Midbrain (tissue), 1 donor: ENCODE measurements at regions not wholly inside any gene's neighbourhood (a gene's known extent, or its start where the extent isn't known, plus 50 kb on each side); places are given as distances from the start of the nearest gene placed in this dataset.

ENCODE experiments used
- DNase-seq: peaks from one replicate; lab custom pipeline; 2025; lab: John Stamatoyannopoulos, UW

DNA sequence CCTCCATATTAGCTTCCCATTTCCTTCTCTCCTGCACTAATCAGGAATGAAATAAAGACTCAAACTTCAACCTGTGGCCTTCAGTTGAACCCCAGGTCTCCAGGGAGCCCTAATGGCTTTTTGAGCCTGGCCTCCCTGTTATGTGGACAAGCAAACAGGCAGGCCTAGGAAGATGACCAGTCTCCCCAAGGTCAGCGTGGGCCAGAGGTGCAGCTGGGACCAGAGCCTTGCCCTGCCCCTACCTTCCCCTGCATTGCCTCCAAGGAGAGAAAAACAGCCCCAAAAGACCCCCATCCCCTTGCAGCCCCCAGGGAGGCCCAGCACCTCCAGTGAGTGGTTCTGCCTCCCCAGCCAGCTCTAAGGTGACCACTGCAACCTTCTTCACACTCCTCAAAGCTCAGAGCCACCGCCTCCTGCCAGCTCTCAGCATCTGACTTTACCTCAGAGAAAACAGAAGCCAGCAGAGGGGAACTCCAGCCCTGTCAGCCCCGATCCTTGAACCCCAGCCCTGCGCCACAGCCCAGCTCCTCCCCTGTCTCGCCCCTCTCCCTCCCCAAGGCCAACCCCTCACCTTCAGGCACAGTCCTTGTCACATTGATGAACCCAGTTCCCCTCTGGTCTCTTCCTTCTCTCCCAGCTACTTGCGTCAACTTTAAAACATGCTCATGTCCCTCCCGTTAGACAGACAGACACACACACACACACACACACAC is 59.5 kb upstream of the ID2 start:
- DNase-seq, result no peak

DNA sequence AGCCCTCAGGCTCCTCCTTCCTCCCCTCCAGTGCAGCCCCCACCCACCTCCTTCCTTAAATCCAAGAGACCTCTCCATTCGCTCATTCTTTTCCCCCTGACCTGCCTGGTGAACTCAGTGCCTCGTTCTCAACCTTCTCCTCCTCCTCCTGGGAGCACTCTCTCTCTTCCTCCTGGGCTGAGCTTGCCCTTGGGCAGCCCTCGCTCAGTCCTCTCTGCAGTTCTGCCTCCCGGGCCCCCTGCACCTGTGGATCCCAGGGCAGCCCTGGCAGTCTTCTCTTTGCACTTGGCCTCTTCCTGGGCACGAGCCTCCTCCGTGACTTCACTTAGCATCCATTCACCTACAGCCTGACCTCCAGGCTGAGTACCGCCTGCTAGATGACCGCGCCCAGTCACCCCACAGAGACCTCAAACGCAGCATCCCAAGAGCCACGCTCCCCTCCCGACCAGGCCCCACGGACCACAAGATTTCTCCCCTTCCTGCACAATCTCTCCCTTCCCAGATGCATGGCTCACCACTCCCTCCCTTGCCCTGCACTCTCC is 58.9 kb upstream of the ID2 start:
- no peak for DNase-seq

DNA sequence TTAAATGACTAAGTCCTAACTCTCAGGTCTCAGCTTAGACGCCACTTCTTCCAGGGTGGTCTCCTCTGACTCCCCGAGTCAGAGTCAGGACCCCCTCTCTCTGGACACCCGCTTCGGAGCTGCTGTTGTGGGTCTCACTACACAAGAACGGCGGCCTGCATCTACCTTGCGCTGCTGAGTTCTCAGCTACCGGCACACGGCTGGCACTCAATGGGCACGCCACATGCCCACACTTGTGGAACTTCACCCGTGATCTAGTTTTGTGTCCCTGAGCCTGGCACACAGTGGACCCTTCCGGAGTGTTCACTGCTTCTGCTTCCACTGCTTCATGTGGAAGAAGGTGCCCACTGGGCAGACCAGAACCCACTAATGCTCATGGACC is 58.3 kb upstream of the ID2 start:
- DNase-seq, result no peak

DNA sequence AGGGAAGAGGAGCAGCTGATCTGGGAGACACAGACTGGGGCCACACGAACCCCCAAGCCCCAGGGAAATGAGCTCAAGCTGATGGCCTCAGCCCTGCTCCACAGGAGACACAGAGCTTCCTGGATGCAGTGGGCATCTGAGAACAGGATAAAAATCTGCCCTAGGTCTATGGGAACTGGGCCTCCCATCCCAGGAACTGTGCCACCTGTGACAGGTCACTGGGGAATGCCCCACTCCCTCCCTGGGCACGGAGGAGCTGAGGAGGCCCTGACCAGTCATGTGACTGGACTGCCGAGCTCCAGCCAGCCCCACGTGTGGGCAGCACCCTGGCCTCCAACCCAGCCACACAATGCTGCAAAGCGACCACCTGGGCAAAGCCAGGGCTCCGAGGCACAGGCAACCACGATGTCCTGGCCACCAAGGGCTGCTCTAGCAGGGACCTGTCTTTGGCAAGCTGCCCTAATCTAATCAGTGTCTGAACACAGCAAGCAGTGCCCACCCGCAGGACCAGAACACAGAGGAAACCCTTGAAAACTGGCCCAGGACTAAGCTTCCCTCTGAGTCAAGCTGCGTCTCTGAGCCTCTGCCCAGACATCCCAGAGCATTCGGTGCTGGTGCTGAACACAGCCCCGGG is 57.8 kb upstream of the ID2 start:
- no peak for DNase-seq

DNA sequence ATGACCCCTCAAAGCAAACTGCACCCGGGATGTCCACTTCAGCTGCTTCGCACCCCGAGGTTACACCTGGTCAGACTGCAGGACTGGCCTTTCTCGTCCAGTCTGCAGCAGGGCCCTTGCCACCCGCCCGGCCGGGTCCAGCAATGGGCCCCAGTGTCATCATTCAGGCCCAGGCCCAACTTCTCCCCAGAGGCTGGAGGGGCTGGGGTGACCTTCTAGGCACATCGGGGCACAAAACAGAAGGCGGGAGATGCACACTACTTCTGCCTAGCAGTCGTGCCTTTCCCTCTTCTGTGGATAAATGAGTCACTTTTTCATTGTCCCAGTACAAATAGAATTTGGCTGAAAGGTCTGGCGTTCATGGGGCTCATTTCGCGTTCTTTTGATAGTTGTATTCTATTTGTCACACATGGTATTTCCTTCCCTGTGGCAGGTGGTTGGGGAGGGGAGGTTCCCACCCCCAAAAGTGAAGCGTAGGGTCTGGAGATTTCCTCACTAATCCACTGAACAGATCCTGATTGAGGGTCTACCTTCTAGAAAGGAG is 56.9 kb upstream of the ID2 start:
- no peak for DNase-seq

DNA sequence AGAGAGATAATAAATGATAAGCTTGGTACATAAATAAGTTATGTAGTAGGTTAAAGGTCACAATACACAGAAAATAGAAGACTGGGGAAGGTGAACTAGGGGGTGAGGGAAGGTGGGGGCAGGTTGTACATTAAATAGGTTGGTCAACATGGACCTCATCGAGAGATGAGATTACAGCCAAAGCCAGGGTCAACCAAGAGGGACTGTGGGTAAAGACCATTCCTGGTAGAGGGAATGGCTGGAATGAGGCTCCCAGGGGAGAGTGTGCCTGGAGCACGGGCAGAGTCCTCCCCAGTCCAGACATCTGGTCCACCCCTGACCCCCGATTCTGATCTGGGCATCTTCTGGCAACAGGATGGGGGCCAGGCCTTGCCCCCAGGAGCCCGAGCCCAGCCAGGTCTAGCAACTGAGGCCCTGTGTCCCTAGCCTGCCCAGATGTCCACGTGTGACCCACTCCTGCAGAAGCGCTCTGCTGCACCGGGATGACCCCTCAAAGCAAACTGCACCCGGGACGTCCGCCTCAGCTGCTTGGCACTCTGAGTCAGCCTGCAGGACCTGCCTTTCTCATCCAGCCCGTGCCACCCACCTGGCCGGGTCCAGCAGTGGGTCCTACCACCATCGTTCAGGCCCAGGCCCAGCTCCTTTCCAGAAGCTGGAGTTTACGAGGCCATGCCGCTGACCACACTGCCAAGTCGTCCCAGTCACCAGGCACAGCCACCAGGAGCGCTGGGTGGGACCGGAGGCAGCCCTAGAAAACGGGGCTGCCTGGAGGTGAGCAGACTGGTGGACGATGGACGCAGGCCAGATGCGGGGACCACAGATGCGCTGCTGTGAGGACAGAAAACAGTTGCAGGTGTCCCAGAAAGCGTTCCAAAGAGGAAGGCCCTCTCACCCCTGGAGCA is 56.2 kb upstream of the ID2 start:
- no peak for DNase-seq

DNA sequence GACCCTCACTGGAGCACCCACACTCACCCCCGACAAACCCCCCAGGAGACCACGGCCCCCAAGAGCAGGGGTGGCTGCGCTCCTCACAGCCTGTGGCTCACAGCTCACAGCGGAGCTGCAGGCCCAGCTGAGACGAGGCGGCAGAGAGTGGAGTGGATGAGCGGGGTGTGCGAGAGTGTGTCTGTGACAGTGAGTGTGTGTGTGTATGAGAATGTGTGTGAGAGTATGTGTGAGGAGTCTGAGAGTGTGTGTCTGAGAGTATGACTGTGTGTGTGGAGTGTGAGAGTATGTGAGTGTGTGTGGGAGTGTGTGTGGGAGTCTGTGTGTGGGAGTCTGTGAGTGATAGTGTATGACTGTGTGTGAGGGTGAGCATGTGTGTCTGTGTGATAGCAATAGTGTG is 55.3 kb upstream of the ID2 start:
- no peak for DNase-seq

DNA sequence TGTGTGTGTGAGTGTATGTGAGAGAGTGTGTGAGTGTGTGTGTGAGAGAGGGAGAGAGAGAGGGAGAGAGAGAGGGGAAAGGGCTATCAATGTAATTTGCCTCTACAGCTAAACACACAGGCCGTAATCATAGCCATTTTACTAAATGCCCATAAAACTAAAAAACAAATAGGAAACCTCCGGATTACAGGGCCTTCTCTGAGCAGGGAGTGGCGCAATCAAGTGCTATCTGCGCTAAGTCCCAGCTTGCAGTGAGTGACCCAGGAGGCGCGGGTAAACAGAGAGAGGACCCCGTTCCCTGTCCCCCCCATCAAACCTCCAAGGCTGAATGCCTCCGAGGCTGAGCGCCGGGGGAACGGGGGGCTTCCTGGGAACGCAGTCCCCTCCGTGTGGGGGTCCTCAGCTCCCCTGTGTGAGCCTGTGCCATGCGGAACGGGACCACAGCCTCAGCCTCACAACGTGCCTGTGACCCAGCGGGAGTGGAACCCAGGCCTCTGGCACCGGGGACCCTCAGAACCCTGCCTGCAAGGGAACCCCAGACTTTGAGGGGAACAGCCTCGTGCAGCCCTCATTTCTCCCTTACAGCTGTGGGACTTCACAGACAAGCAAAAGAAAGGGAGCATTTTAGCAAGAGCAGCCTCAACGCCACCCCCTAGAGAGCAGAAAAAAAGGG is 54.7 kb upstream of the ID2 start:
- DNase-seq, result no peak

DNA sequence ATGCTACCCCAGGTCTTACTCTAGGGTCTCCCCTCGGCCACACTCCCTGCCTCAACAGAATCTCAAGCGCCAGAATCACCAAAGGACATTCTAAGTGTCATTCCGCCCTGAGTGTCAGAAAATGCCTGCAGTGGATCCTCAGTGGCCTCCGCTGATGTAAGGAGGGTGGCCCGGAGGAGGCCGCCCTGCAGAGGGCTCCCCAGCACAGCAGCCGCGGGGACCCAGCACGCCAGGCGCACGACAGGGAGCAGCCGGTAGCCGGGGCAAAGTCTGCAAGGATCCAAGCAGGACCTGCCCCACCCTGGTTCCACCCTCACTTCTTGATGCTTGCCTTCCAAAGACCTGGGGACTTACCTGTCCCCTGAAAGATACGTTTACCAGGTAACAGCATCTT is 54.2 kb upstream of the ID2 start:
- no peak for DNase-seq

DNA sequence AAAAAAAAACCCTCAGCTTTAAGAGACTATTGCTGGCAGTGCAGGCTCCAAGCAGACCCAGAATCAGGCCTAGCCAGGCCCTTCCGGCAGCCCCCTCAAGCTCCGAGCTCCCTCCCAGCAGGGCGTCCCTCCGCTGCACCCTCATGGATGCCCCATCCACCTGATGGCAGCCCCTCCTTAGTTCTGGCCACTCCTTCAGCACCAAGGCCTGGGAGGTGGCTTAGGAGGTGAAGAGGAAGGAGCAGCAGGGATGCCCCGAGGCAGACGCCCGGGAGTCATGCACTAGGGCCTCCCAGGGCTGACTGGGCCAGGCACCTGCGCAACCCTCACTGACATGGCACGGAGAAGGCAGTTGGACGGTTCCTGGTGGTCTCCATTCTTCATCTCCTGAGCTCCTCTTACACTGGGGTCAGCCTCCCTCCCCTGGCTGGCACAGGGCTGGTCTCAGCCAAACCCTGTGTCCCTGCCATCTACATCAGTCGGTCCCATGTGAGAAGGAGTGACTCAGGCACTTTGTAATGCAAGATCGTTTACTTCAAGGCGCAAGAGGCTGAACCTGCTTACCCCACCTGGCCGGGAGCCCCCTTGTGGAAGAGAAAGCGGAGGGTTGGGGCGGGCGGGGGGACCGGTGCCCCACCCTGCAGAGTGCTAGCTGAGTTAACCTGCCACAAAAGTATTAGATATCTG is 53.5 kb upstream of the ID2 start:
- DNase-seq, result no peak

DNA sequence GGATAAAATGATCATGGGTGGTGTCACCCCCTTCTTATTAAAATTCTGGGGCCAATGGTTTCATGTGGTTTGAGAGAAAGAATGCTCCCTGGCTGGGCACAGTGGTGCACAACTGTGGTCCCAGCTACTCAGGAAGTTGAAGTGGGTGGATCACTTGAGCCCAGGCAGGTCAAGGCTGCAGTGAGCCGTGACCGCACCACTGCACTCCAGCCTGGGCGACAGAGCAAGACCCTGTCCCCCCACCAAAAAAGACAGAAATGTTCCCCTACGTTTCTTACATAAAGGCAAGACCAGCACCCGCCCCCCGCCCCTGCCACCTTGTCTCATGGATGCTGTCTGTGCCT is 53.0 kb upstream of the ID2 start:
- DNase-seq, result no peak

DNA sequence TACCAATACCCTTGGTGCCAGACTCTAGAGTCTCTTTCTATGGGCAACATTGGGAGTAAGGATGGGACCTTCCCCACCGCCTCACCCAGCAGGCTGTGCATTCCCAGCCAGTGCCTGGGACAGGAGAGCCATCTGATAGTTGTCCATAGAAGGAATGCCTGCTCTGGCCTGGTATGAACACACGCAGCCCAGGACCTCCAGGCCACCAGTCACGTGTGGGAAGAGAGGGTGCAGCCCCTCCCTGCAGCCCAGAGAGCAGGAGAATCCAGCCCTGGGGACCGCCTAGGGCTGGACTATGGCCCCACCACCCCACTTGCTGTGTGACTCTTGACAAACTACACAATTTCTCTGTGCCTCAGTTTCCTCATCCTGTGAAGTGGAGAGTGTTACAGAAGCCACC is 52.5 kb upstream of the ID2 start:
- no peak for DNase-seq

DNA sequence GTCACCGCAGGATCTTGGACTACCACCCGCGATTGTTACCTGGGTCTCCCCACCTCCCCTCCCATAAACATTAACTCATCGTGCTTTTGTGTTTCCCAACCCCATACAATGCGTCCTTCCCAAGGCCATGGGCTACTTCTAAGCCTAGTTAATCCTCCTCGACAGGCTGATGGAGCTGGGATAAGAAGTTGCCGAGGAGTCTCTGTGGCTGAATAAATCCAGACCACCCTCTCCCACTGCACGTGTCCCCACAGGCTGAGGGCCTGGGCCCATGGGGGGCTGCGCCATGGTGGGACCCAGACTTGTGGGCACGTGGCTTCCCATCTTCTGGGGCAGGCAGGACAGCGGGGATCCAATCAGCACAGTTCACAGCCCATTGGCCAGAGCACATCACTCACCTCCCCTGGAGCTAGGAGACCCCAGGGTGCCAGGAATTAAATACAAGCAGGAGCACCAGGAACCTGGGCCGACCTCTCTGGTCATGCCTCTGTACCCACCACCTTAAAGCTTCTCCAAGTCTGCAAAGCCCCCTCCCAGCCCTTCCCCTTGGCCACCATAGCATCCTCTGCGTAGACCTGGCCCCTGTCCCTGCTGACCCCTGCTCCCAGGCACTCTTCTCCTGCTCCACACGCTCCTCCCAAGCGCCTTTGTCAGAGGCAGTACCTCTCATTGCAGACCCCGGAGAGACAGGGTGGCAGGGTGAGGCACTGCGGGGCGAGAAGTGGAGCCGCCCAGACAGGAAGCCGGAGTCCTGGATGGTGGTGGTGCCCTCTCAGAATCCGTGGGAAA is 51.0 kb upstream of the ID2 start:
- DNase-seq, result no peak

DNA sequence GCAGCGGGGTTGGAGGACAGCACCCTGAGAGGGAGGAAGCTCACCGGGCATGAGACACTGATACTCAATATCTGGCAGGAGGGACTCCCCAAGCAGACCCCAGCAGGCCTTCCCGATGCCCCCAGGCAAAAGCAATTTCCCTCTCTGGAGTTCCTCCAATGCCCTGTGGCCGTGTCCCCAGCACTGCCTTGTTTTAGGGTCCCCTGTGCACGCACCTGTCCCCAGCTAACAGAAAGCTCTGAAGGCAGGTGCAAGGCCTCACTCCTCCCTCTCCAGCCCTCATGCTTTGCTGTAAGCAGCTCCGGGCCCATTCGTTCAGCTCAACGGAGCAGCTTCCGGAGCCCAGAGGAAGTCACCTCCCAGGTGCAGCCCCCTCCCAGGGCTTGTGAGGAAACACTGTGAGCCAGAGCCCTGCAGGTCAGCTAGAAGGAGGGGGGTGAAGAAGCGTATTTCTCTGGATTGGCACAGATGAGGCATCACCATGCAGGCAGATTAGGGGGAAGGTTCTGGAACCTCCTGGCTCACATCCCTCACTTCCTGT is 50.3 kb upstream of the ID2 start:
- DNase-seq, result no peak
